Pancreas (tissue), 10 donors: ENCODE measurements at regions not wholly inside any gene's neighbourhood (a gene's known extent, or its start where the extent isn't known, plus 50 kb on each side); places are given as distances from the start of the nearest gene placed in this dataset.

Experiments
- ATAC-seq, 4 donors: fragments of 200-7000 bp; cut with Tn5 transposase; one replicate each; pipeline versions ENCODE4 v1.8.0 to v1.9.1; 2020; ENCODE audit warnings: mild to moderate bottlenecking in 4 of 4, moderate library complexity in 4 of 4
- DNase-seq, 6 donors: peaks; one replicate each; pipeline ENCODE4 v3.0.0-alpha.2; 2020
- FAIRE-seq: peaks from 2 replicates; lab custom pipeline; 2012; peaks lifted over from hg19 to GRCh38; lab: Jason Lieb, UNC
- H3K27ac ChIP-seq, 4 donors: fragments of 200-600 bp; sonication (generic); 1 replicate in 3 of 4; 2 replicates in 1 of 4; pipeline versions ENCODE4 v1.5.0 to v1.8.0; 2020
- H3K27me3 ChIP-seq, 4 donors: fragments of 200-600 bp; one replicate each; pipeline ENCODE4 v1.8.0; 2021
- H3K36me3 ChIP-seq, 3 donors: fragments of 200-600 bp; sonication (generic) in 1 of 3; one replicate each; pipeline versions ENCODE4 v1.5.0 to v1.8.0; 2020 to 2021
- H3K4me1 ChIP-seq, 3 donors: fragments of 200-600 bp; one replicate each; pipeline ENCODE4 v1.8.0; 2021
- H3K4me3 ChIP-seq, 4 donors: fragments of 200-600 bp; sonication (generic) in 2 of 4; one replicate each; pipeline versions ENCODE4 v1.5.0 to v1.8.0; 2020 to 2021
- H3K9me3 ChIP-seq, 4 donors: fragments of 200-600 bp; one replicate each; pipeline ENCODE4 v1.8.0; 2021
- CTCF ChIP-seq, 4 donors: fragments of 200-600 bp; sonication (generic) in 3 of 4; IDR thresholded peaks; one replicate each; pipeline versions ENCODE4 v1.5.0 to v1.8.0; 2021; ENCODE audit warnings: antibody characterized with exemption in 4 of 4
- WGBS, 2 donors: extraction: QIAGEN DNeasy Blood & Tissue Kit; methylation state at CpG; one replicate each; pipeline ENCODE4 v1.1.7; 2013; 5-methylcytosine and 5-hydroxymethylcytosine counted together
- intact Hi-C, 3 donors: fragments of 100-400 bp; cut with DNase I; formaldehyde crosslinking; loops; one replicate each; pipeline versions ENCODE4 v1.11.1 to v1.14.2; 2022
- donor health status: healthy with polysubstance abuse.
- donor health status: DM: no; HTN: no; CAD: no; lungs with moderate emphysema.
- donor health status: DM: no; HTN: no; CAD: no.
- donor health status: control.
- donor health status: control.
- donor health status: Bipolar disorder and iron deficiency.
- donor health status: DM: yes; HTN: yes; CAD: no.
- donor health status: DM: no; HTN: no; CAD: no.
- donor health status: DM: no; HTN: no; CAD: no.
- donor health status: DM: yes; HTN: yes; CAD: no.

- ATAC-seq (no peak), FAIRE-seq (no peak), DNase-seq (no peak)
- WGBS, 2 donors: 57 to 72% methylated on average over 4 of the region's 4 CpGs
- Histone ChIP-seq H3K4me3 (no peak overlapping the region), H3K9me3 (no peaks in the 10 kb centered on the region), H3K36me3 (no peaks in the 10 kb centered on the region), H3K4me1 (no peaks in the 10 kb centered on the region), H3K27ac (no peak overlapping the region), H3K27me3 (no peaks in the 10 kb centered on the region)
- intact Hi-C loops: no loop called here
- no peak for TF ChIP-seq CTCF (IDR thresholded peaks at IDR 0.05)
Measured at GRCh38 chr12:127819056-127819455, 447.9 kb upstream of the TMEM132C start.

GRCh38 chr12:127820271-127820670 is 446.7 kb upstream of the TMEM132C start:
- FAIRE-seq (no peak), ATAC-seq (no peak), DNase-seq (no peak)
- WGBS, 2 donors: 49 to 72% methylated on average over 4 of the region's 4 CpGs
- Histone ChIP-seq H3K36me3 (no peaks in the 10 kb centered on the region), H3K9me3 (no peaks in the 10 kb centered on the region), H3K4me3 (no peak overlapping the region), H3K4me1 (no peaks in the 10 kb centered on the region), H3K27me3 (no peaks in the 10 kb centered on the region), H3K27ac (no peak overlapping the region)
- intact Hi-C loops: no loop called here
- no peak for TF ChIP-seq CTCF (IDR thresholded peaks at IDR 0.05)

- no peak for FAIRE-seq
- no peaks in the 10 kb centered on the region for H3K9me3 ChIP-seq
- no peak for DNase-seq
- no peak overlapping the region for H3K4me3 ChIP-seq
- no peaks in the 10 kb centered on the region for H3K27me3 ChIP-seq
- H3K27ac ChIP-seq: no peak overlapping the region
- H3K36me3 ChIP-seq: no peaks in the 10 kb centered on the region
- ATAC-seq: no peak
- no peaks in the 10 kb centered on the region for H3K4me1 ChIP-seq
- no peak for TF ChIP-seq CTCF (IDR thresholded peaks at IDR 0.05)
- intact Hi-C loops: no loop called here
- 64 to 72% methylated on average over 7 of the region's 7 CpGs for WGBS, 2 donors
Measured at GRCh38 chr12:127820846-127821245, 446.1 kb upstream of the TMEM132C start.

- intact Hi-C loops: no loop called here
- DNase-seq: no peak
- Histone ChIP-seq H3K36me3 (no peaks in the 10 kb centered on the region), H3K27me3 (no peaks in the 10 kb centered on the region), H3K4me3 (no peak overlapping the region), H3K9me3 (no peaks in the 10 kb centered on the region), H3K27ac (no peak overlapping the region), H3K4me1 (no peaks in the 10 kb centered on the region)
- WGBS, 2 donors: 37 to 41% methylated on average over 6 of the region's 6 CpGs
- no peak for ATAC-seq
- FAIRE-seq: no peak
- TF ChIP-seq CTCF (IDR thresholded peaks at IDR 0.05): no peak
Measured at GRCh38 chr12:127822809-127823411, 444.1 kb upstream of the TMEM132C start.

GRCh38 chr12:127823801-127824200 is 443.2 kb upstream of the TMEM132C start:
- Histone ChIP-seq H3K4me1 (no peaks in the 10 kb centered on the region), H3K27ac (no peak overlapping the region), H3K36me3 (no peaks in the 10 kb centered on the region), H3K27me3 (no peaks in the 10 kb centered on the region), H3K9me3 (no peaks in the 10 kb centered on the region), H3K4me3 (no peak overlapping the region)
- FAIRE-seq (no peak), DNase-seq (no peak), ATAC-seq (no peak)
- TF ChIP-seq CTCF (IDR thresholded peaks at IDR 0.05): no peak
- WGBS, 2 donors: 54 to 59% methylated on average over 4 of the region's 4 CpGs
- intact Hi-C loops: no loop called here
